ENCODE measurements at regions not wholly inside any gene's neighbourhood (a gene's known extent, or its start where the extent isn't known, plus 50 kb on each side); places are given as distances from the start of the nearest gene placed in this dataset.

GRCh38 chr14:84131924-84132323 lies 1398.0 kb upstream of the FLRT2 start:
- TF ChIP-seq CTCF (IDR thresholded peaks at IDR 0.05; ENCODE audit: borderline replicate concordance, extremely low read depth, low read length, poor library complexity, severe bottlenecking) (no peak), EZH2 (IDR thresholded peaks at IDR 0.05; ENCODE audit: borderline replicate concordance, low read depth, low read length, severe bottlenecking) (no peak)

All from DND-41 (cell line).